GM13977 (cell line): ENCODE measurements at regions not wholly inside any gene's neighbourhood (a gene's known extent, or its start where the extent isn't known, plus 50 kb on each side); places are given as distances from the start of the nearest gene placed in this dataset.

Source experiments
- DNase-seq: peaks from one replicate; pipeline ENCODE4 v3.0.0; 2012; ENCODE audit warnings: low spot score
- CTCF ChIP-seq: IDR thresholded peaks from 2 replicates; pipeline ENCODE4 v1.5.1; 2012; ENCODE audit warnings: mild to moderate bottlenecking, control low read depth; ENCODE audit not compliant: insufficient read depth; ENCODE audit errors: extremely low read depth, missing control alignments
- in situ Hi-C: fragments of 300-500 bp; cut with MboI; formaldehyde crosslinking; loops from one replicate; pipeline ENCODE4 v1.12.0; 2022; ENCODE audit warnings: low sequenced_read_pairs, low pct_unique_long_range_greater_than_20kb, mixed read lengths, inconsistent platforms; ENCODE audit not compliant: unreplicated experiment

- in situ Hi-C loops, result no loop called here
- DNase-seq, result no peak
- no peak for TF ChIP-seq CTCF
Observed at GRCh38 chr13:24073657-24074056, 86.9 kb upstream of the SPATA13 start.

DNA sequence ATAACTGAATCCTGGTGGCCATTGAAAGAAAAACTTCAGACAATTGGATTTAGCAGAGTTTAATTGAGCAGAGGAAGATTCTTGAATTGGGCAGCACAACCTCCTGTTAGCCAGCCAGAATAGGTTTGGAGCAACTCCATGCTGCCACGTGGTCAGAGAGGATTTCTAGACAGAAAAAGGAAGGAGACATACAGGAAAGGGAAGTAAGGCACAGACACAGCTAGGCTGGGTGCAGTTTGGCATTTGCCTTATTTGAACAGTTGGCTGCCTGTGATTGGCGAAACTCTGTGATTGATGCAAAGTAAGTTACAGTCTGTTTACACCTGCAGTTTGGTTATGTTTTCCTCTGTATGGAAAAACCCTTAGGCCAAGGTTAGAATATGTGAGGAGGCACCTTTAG lies 85.8 kb upstream of the SPATA13 start:
- in situ Hi-C loops, result no loop called here
- no peak for TF ChIP-seq CTCF
- no peak for DNase-seq

- no peak for DNase-seq
- no peak for TF ChIP-seq CTCF
- in situ Hi-C loops, result no loop called here
Observed at GRCh38 chr13:24075137-24075975, 85.2 kb upstream of the SPATA13 start.

- in situ Hi-C loops, result no loop called here
- no peak for TF ChIP-seq CTCF
- no peak for DNase-seq
Observed at GRCh38 chr13:24076109-24076508, 84.4 kb upstream of the SPATA13 start.

DNA sequence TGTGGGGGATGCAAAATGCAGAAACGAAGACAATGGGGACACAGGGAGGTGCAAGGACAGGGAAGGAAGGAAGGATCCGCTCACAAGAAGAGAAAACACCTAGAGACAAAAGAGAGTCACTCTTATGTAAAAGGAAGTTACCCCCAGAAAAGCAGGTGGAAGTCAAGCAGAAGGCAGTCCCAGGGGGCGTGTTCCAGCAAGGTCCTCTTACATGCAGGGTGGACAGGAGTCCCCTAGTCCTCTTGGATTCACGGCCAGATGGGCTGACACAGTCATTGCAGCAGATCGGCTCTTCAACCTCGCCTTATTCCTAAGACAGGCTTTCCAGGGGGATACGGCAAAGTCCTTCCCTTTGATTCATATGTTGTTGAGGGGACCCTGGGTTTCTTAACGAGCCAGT lies 83.9 kb upstream of the SPATA13 start:
- no peak for TF ChIP-seq CTCF
- in situ Hi-C loops, result no loop called here
- no peak for DNase-seq

DNA sequence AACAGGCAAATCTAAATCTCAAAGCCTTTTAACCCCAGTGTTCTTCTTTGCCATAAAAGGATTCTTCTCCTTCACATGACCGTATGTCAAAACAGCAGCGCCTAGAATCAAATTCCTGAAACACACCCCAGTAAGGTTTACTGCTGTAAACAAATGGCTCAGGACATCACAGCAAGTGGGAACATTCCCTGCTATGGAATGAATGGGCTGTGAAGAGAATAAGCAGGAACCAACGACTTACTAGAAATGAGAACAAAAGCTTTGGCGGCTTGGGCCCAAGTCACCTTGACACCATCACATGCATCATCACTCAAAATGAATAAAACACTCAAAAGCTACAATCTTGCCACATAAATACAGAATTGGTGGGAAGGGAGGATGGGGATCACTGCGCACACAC lies 80.4 kb upstream of the SPATA13 start:
- TF ChIP-seq CTCF, result no peak
- in situ Hi-C loops, result no loop called here

GRCh38 chr13:24081387-24081786 lies 79.1 kb upstream of the SPATA13 start:
- in situ Hi-C loops, result no loop called here
- no peak for DNase-seq

More for the DNA sequence above, 80.4 kb upstream of the SPATA13 start:
- no peak for DNase-seq

More at GRCh38 chr13:24081387-24081786, 79.1 kb upstream of the SPATA13 start:
- no peak for TF ChIP-seq CTCF
